ENCODE measurements at regions not wholly inside any gene's neighbourhood (a gene's known extent, or its start where the extent isn't known, plus 50 kb on each side); places are given as distances from the start of the nearest gene placed in this dataset.

- TF ChIP-seq CHD7 (IDR thresholded peaks at IDR 0.05; ENCODE audit: insufficient replicate concordance, low read length): no peak
- no peak for TF ChIP-seq ZNF274 (IDR thresholded peaks at IDR 0.05; ENCODE audit: borderline replicate concordance, extremely low read depth, low read length)
- no peak for TF ChIP-seq BACH1 (IDR thresholded peaks at IDR 0.05; ENCODE audit: low read length)
- TF ChIP-seq SP1 (IDR thresholded peaks at IDR 0.05; ENCODE audit: low read depth, low read length): no peak
- no peak for TF ChIP-seq POLR2AphosphoS5 (IDR thresholded peaks at IDR 0.05; ENCODE audit: low read depth, low read length)
- no peak for TF ChIP-seq ASH2L (IDR thresholded peaks at IDR 0.05; ENCODE audit: low read length)
- TF ChIP-seq TCF12 (IDR thresholded peaks at IDR 0.05; ENCODE audit: low read depth, low read length): no peak
- no peak for TF ChIP-seq CEBPB (IDR thresholded peaks at IDR 0.05; ENCODE audit: low read depth, low read length)
Measured at GRCh38 chr14:21915826-21916225, 242.2 kb upstream of the OR4E1 start (continued).
